22Rv1 (cell line): ENCODE measurements at regions not wholly inside any gene's neighbourhood (a gene's known extent, or its start where the extent isn't known, plus 50 kb on each side); places are given as distances from the start of the nearest gene placed in this dataset.

Source experiments
- H3K27ac ChIP-seq: fragments of 450-650 bp; 2 replicates; pipeline ENCODE4 v1.5.1; 2017
- CTCF ChIP-seq: fragments of 450-650 bp; IDR thresholded peaks from 2 replicates; pipeline ENCODE4 v1.5.1; 2017; ENCODE audit warnings: mild to moderate bottlenecking
- ZFX ChIP-seq: fragments of 450-650 bp; IDR thresholded peaks from 2 replicates; pipeline ENCODE4 v1.6.1; 2017; ENCODE audit warnings: antibody characterized with exemption, borderline replicate concordance

GRCh38 chr7:28270536-28270935, 89.9 kb upstream of the JAZF1 start:
- no peak overlapping the region for H3K27ac ChIP-seq
- no peak for TF ChIP-seq CTCF
- no peak for TF ChIP-seq ZFX

GRCh38 chr7:28272461-28272877, 91.9 kb upstream of the JAZF1 start:
- peak; percentile 28 for TF ChIP-seq CTCF
- no peak for TF ChIP-seq ZFX
- no peak overlapping the region for H3K27ac ChIP-seq

GRCh38 chr7:28276298-28276697, 95.7 kb upstream of the JAZF1 start:
- no peak overlapping the region for H3K27ac ChIP-seq
- TF ChIP-seq CTCF, result no peak
- TF ChIP-seq ZFX, result no peak

GRCh38 chr7:28277364-28277763, 96.8 kb upstream of the JAZF1 start:
- H3K27ac ChIP-seq, result no peak overlapping the region
- TF ChIP-seq ZFX (no peak), CTCF (no peak)

GRCh38 chr7:28277958-28278357, 97.4 kb upstream of the JAZF1 start:
- no peak for TF ChIP-seq CTCF
- TF ChIP-seq ZFX, result no peak
- H3K27ac ChIP-seq, result no peak overlapping the region

GRCh38 chr7:28280516-28280915, 99.9 kb upstream of the JAZF1 start:
- TF ChIP-seq ZFX, result no peak
- no peak for TF ChIP-seq CTCF
- no peak overlapping the region for H3K27ac ChIP-seq

GRCh38 chr7:28290496-28290895, 109.9 kb upstream of the JAZF1 start:
- no peak for TF ChIP-seq CTCF
- TF ChIP-seq ZFX, result no peak
- no peak overlapping the region for H3K27ac ChIP-seq
